ENCODE measurements at regions not wholly inside any gene's neighbourhood (a gene's known extent, or its start where the extent isn't known, plus 50 kb on each side); places are given as distances from the start of the nearest gene placed in this dataset.

DNA sequence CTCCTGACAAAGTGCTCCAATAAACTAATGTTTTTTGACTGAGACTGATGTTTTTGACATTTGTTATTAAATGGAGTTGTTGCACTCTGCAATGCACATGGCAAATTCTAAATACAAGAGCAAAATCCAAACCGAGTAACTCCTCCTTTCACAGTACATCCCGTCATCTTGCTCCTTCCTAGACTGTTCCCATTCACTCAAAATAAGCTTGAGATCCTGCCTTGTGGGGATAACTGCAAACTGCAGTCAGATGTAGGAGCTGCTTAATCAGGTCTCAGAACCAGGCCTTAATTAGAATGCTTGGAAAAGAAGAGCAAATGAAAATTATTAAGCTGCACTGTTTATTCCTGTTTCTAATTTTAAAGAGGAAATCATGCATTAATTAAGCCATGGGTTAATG is 134.8 kb upstream of the SPRY2 start:
- Histone ChIP-seq H3K4me1 (no peaks in the 10 kb centered on the region), H3K27ac (no peak overlapping the region), H3K9me3 (no peaks in the 10 kb centered on the region), H3K36me3 (no peaks in the 10 kb centered on the region), H3K27me3 (no peaks in the 10 kb centered on the region), H3K4me3 (no peak overlapping the region)
- no peak for DNase-seq
- intact Hi-C loops (cut with DNase I; ENCODE audit: low total_unique reads): no loop called here
- TF ChIP-seq POLR2A (IDR thresholded peaks at IDR 0.05): no peak
- TF ChIP-seq, protein P1, sequence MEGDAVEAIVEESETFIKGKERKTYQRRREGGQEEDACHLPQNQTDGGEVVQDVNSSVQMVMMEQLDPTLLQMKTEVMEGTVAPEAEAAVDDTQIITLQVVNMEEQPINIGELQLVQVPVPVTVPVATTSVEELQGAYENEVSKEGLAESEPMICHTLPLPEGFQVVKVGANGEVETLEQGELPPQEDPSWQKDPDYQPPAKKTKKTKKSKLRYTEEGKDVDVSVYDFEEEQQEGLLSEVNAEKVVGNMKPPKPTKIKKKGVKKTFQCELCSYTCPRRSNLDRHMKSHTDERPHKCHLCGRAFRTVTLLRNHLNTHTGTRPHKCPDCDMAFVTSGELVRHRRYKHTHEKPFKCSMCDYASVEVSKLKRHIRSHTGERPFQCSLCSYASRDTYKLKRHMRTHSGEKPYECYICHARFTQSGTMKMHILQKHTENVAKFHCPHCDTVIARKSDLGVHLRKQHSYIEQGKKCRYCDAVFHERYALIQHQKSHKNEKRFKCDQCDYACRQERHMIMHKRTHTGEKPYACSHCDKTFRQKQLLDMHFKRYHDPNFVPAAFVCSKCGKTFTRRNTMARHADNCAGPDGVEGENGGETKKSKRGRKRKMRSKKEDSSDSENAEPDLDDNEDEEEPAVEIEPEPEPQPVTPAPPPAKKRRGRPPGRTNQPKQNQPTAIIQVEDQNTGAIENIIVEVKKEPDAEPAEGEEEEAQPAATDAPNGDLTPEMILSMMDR (IDR thresholded peaks at IDR 0.05): no peak

DNA sequence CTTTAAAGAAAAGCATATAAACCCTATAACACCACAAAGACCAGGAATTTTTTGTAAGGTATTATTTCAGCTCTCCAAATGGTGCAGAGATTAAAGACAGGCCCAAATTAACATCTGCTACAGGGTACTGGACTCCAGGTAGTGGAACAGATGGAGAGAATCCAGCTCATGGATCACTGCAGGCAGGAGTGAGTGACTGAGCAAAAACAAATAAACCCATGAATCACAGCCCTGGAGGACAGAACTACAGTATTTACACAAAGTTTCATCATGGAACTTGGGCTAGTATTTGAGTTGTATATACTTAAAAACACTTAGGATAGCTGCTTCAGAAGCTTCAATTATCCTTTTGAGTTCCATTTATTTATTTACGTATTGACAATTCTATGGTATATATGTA is 132.8 kb upstream of the SPRY2 start:
- no peak overlapping the region for H3K4me3 ChIP-seq
- DNase-seq: no peak
- no peaks in the 10 kb centered on the region for H3K36me3 ChIP-seq
- H3K27ac ChIP-seq: no peak overlapping the region
- no peaks in the 10 kb centered on the region for H3K4me1 ChIP-seq
- intact Hi-C loops (cut with DNase I; ENCODE audit: low total_unique reads): no loop called here
- H3K27me3 ChIP-seq: no peaks in the 10 kb centered on the region
- no peaks in the 10 kb centered on the region for H3K9me3 ChIP-seq
- TF ChIP-seq, protein P1 (IDR thresholded peaks at IDR 0.05): no peak
- TF ChIP-seq POLR2A (IDR thresholded peaks at IDR 0.05): no peak

DNA sequence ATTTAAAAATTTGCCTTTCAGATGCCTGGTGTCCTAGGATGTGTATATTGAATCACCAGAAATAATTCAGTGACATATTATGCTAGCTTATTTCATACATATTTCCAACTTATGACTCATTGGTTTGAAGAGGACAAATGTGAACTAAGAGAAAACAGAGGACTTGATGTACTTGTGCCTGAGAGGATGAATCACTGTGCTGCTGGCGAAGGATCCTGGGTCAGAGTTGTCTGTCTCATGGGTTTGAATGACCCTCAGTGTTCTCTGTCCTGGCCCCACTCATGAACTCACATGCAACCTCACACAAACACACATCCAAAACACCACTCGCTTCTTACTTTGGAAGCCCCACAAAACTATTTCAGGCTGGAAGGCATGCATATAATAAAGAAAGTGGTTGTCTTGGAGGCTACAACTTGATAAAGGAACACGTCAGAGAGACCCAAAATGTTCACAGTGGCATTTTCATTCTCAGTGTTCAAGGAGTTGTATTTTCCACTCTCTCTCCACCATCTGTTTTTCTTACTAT is 129.0 kb upstream of the SPRY2 start:
- no peaks in the 10 kb centered on the region for H3K36me3 ChIP-seq
- H3K4me1 ChIP-seq: no peaks in the 10 kb centered on the region
- TF ChIP-seq, protein P1 (IDR thresholded peaks at IDR 0.05): peak in 1 of 4 experiments; percentile 5
- peak in 1 of 2 donors; percentile 27 for TF ChIP-seq POLR2A (IDR thresholded peaks at IDR 0.05)
- intact Hi-C loops (cut with DNase I; ENCODE audit: low total_unique reads): no loop called here
- peak overlapping the region; percentile 68 to 78 for H3K27ac ChIP-seq
- DNase-seq: peak; percentile 79 to 86
- no peaks in the 10 kb centered on the region for H3K9me3 ChIP-seq
- H3K4me3 ChIP-seq: no peak overlapping the region
- H3K27me3 ChIP-seq: no peaks in the 10 kb centered on the region

- H3K27me3 ChIP-seq: no peaks in the 10 kb centered on the region
- peak overlapping the region; percentile 65 to 78 for H3K27ac ChIP-seq
- no peaks in the 10 kb centered on the region for H3K4me1 ChIP-seq
- no peaks in the 10 kb centered on the region for H3K36me3 ChIP-seq
- no peaks in the 10 kb centered on the region for H3K9me3 ChIP-seq
- intact Hi-C loops (cut with DNase I; ENCODE audit: low total_unique reads): no loop called here
- DNase-seq: no peak
- no peak overlapping the region for H3K4me3 ChIP-seq
- no peak for TF ChIP-seq POLR2A (IDR thresholded peaks at IDR 0.05)
- TF ChIP-seq, protein P1 (IDR thresholded peaks at IDR 0.05): no peak
Observed at GRCh38 chr13:80469105-80469852, 128.4 kb upstream of the SPRY2 start.

DNA sequence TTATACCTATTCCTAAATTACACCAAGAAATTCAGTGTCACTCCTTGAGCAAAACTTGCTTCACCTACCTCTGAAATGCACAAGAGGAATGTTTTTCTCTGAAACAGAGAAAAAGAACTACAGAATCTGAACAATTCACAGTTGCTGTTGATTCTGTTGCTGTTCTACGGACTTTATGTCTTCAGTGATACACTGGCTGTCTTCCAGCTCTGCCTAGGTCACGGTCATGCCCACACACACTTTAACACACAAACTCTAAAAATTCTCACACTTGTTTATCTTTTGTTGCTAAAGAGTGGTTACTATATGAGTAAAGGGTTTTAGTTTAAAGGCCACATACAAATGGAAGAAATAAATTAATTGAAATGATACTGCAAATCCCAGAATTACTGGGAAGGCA is 124.4 kb upstream of the SPRY2 start:
- Histone ChIP-seq H3K27me3 (no peaks in the 10 kb centered on the region), H3K4me1 (no peaks in the 10 kb centered on the region), H3K27ac (no peak overlapping the region), H3K36me3 (no peaks in the 10 kb centered on the region), H3K9me3 (no peaks in the 10 kb centered on the region), H3K4me3 (no peak overlapping the region)
- intact Hi-C loops (cut with DNase I; ENCODE audit: low total_unique reads): no loop called here
- no peak for DNase-seq
- TF ChIP-seq, protein P1 (IDR thresholded peaks at IDR 0.05): no peak
- no peak for TF ChIP-seq POLR2A (IDR thresholded peaks at IDR 0.05)
